IMR-90 (cell line): ENCODE measurements at regions not wholly inside any gene's neighbourhood (a gene's known extent, or its start where the extent isn't known, plus 50 kb on each side); places are given as distances from the start of the nearest gene placed in this dataset.

Experiments
- ATAC-seq: fragments of 200-7000 bp; cut with Tn5 transposase; 2 replicates; pipeline ENCODE4 v1.9.1; 2020; ENCODE audit warnings: low read depth, mild to moderate bottlenecking, moderate library complexity
- BruUV-seq: library from RNA; stranded (reverse); fragments of 400-500 nt; replicated peaks from 2 replicates; lab custom pipeline; 2021; lab: Mats Ljungman, UMichigan
- CTCF ChIA-PET: fragments of 300-600 bp; formaldehyde crosslinking; extraction: SDS; loops from one replicate; lab custom pipeline; 2021; ENCODE audit warnings: antibody characterized with exemption; lab: Yijun Ruan, JAX
- POLR2A ChIA-PET: fragments of 300-600 bp; sonication (Branson Sonifier 250); formaldehyde crosslinking; loops from one replicate; lab custom pipeline; 2022; ENCODE audit warnings: antibody characterized with exemption; ENCODE audit not compliant: unreplicated experiment; lab: Charles Lee
- DNase-seq: peaks from one replicate; pipeline ENCODE4 v3.0.0; 2013
- H2AFZ ChIP-seq: replicated peaks from 2 replicates; pipeline ENCODE3; 2013; ENCODE audit warnings: low read length, mild to moderate bottlenecking; ENCODE audit not compliant: poor library complexity
- H2AK5ac ChIP-seq: 2 replicates; pipeline ENCODE4 v1.6.1; 2013; ENCODE audit warnings: low read depth, low read length, inconsistent platforms
- H2AK9ac ChIP-seq: replicated peaks from 2 replicates; pipeline ENCODE3; 2013; ENCODE audit warnings: mild to moderate bottlenecking, low read depth, low read length, moderate library complexity; ENCODE audit not compliant: poor library complexity
- H2BK120ac ChIP-seq: 2 replicates; pipeline ENCODE4 v1.6.1; 2013; ENCODE audit warnings: low read depth, low read length, inconsistent platforms
- H2BK15ac ChIP-seq: 3 replicates; pipeline ENCODE4 v1.6.1; 2013; ENCODE audit warnings: low read depth, low read length, inconsistent platforms
- H2BK20ac ChIP-seq: 2 replicates; pipeline ENCODE4 v1.6.1; 2013; ENCODE audit warnings: low read depth, mild to moderate bottlenecking, inconsistent platforms, low read length, moderate library complexity
- H2BK5ac ChIP-seq: 2 replicates; pipeline ENCODE4 v1.6.1; 2013; ENCODE audit warnings: mild to moderate bottlenecking, low read depth, low read length, inconsistent platforms; ENCODE audit not compliant: poor library complexity, severe bottlenecking
- H3K14ac ChIP-seq: replicated peaks from 2 replicates; pipeline ENCODE4 v1.6.1; 2013; ENCODE audit warnings: low read depth, low read length, inconsistent platforms
- H3K18ac ChIP-seq: 2 replicates; pipeline ENCODE4 v1.6.1; 2013; ENCODE audit warnings: low read depth, low read length, control low read depth
- H3K23ac ChIP-seq: 2 replicates; pipeline ENCODE4 v1.6.1; 2013; ENCODE audit warnings: low read depth, low read length, inconsistent platforms
- H3K27ac ChIP-seq: 2 replicates; pipeline ENCODE4 v1.5.1; 2013; ENCODE audit warnings: mild to moderate bottlenecking, control low read depth, low read length; ENCODE audit not compliant: insufficient read depth
- H3K27me3 ChIP-seq: 2 replicates; pipeline ENCODE4 v1.6.1; 2013; ENCODE audit warnings: low read length; ENCODE audit not compliant: control insufficient read depth, insufficient read depth
- H3K36me3 ChIP-seq: 2 replicates; pipeline ENCODE4 v1.6.1; 2013; ENCODE audit warnings: low read length, mixed read lengths; ENCODE audit not compliant: control insufficient read depth, insufficient read depth
- H3K4ac ChIP-seq: 2 replicates; pipeline ENCODE4 v1.6.1; 2013; ENCODE audit warnings: low read depth, low read length, inconsistent platforms
- H3K4me1 ChIP-seq: 2 replicates; pipeline ENCODE4 v1.6.1; 2013; ENCODE audit warnings: low read length, mixed read lengths; ENCODE audit not compliant: control insufficient read depth, insufficient read depth
- H3K4me2 ChIP-seq: 2 replicates; pipeline ENCODE4 v1.6.1; 2013; ENCODE audit warnings: low read depth, mild to moderate bottlenecking, control low read depth, low read length, moderate library complexity
- H3K4me3 ChIP-seq: 2 replicates; pipeline ENCODE4 v1.5.1; 2013; ENCODE audit warnings: low read depth, mild to moderate bottlenecking, control low read depth, low read length, moderate library complexity; ENCODE audit not compliant: insufficient read depth
- H3K56ac ChIP-seq: 2 replicates; pipeline ENCODE4 v1.6.1; 2013; ENCODE audit warnings: low read length, inconsistent platforms; ENCODE audit not compliant: insufficient read depth; ENCODE audit errors: extremely low read depth
- H3K79me1 ChIP-seq, 2 experiments: 2 replicates each; pipeline ENCODE4 v1.6.1; 2013; ENCODE audit warnings: low read length in 2 of 2, inconsistent platforms in 1 of 2, low read depth in 1 of 2
- H3K9ac ChIP-seq: 2 replicates; pipeline ENCODE4 v1.6.1; 2013; ENCODE audit warnings: low read depth, low read length, control low read depth
- H3K9me1 ChIP-seq: 2 replicates; pipeline ENCODE4 v1.6.1; 2013; ENCODE audit warnings: low read length, inconsistent platforms; ENCODE audit not compliant: insufficient read depth
- H3K9me3 ChIP-seq: 2 replicates; pipeline ENCODE4 v1.6.1; 2013; ENCODE audit warnings: low read length; ENCODE audit not compliant: control insufficient read depth, insufficient read depth
- H4K20me1 ChIP-seq: 2 replicates; pipeline ENCODE4 v1.6.1; 2013; ENCODE audit warnings: low read length, inconsistent platforms; ENCODE audit not compliant: insufficient read depth
- H4K5ac ChIP-seq: 2 replicates; pipeline ENCODE4 v1.6.1; 2013; ENCODE audit warnings: mild to moderate bottlenecking, low read depth, low read length, control low read depth
- H4K8ac ChIP-seq, 2 experiments: 2 replicates each; pipeline ENCODE4 v1.6.1; 2013; ENCODE audit warnings: low read depth in 2 of 2, low read length in 2 of 2, control low read depth in 1 of 2, inconsistent platforms in 1 of 2
- H4K91ac ChIP-seq: 2 replicates; pipeline ENCODE4 v1.6.1; 2013; ENCODE audit warnings: low read depth, low read length, inconsistent platforms; ENCODE audit not compliant: insufficient read depth
- BHLHE40 ChIP-seq: fragments of 150-350 bp; IDR thresholded peaks from 2 replicates; pipeline ENCODE4 v1.6.1; 2016; ENCODE audit warnings: mild to moderate bottlenecking, low read depth, low read length
- CEBPB ChIP-seq: IDR thresholded peaks from 2 replicates; pipeline ENCODE4 v1.6.1; 2012; ENCODE audit warnings: low read depth, low read length, improper control_type of control experiment
- CHD1 ChIP-seq: IDR thresholded peaks from 2 replicates; pipeline ENCODE4 v1.6.1; 2012; ENCODE audit warnings: low read depth, low read length, improper control_type of control experiment
- CTCF ChIP-seq: conservative IDR thresholded peaks from 2 replicates; pipeline ENCODE4 v1.5.1; 2012; ENCODE audit warnings: mild to moderate bottlenecking, low read depth, low read length, improper control_type of control experiment
- MAFK ChIP-seq: IDR thresholded peaks from 2 replicates; pipeline ENCODE4 v1.6.1; 2012; ENCODE audit warnings: low read depth, low read length, improper control_type of control experiment
- MAZ ChIP-seq: IDR thresholded peaks from 2 replicates; pipeline ENCODE4 v1.6.1; 2012; ENCODE audit warnings: low read depth, mild to moderate bottlenecking, low read length, improper control_type of control experiment, moderate library complexity, borderline replicate concordance
- MXI1 ChIP-seq: IDR thresholded peaks from 2 replicates; pipeline ENCODE4 v1.6.1; 2012; ENCODE audit warnings: low read depth, mild to moderate bottlenecking, low read length, moderate library complexity, borderline replicate concordance
- NFE2L2 ChIP-seq: fragments of 150-350 bp; IDR thresholded peaks from 2 replicates; pipeline ENCODE4 v1.6.1; 2016; ENCODE audit warnings: low read depth, mild to moderate bottlenecking, low read length
- RAD21 ChIP-seq: IDR thresholded peaks from 2 replicates; pipeline ENCODE4 v1.6.1; 2012; ENCODE audit warnings: low read length, improper control_type of control experiment
- RCOR1 ChIP-seq: IDR thresholded peaks from 2 replicates; pipeline ENCODE4 v1.6.1; 2012; ENCODE audit warnings: mild to moderate bottlenecking, low read length, improper control_type of control experiment; ENCODE audit not compliant: insufficient replicate concordance
- RFX5 ChIP-seq: IDR thresholded peaks from 2 replicates; pipeline ENCODE4 v1.8.0; 2012; ENCODE audit warnings: low read depth, mild to moderate bottlenecking, low read length, moderate library complexity
- SMC3 ChIP-seq: fragments of 150-350 bp; IDR thresholded peaks from 2 replicates; pipeline ENCODE4 v1.6.1; 2016; ENCODE audit warnings: low read depth, mild to moderate bottlenecking, antibody characterized with exemption, low read length, moderate library complexity
- USF2 ChIP-seq: fragments of 150-350 bp; IDR thresholded peaks from 2 replicates; pipeline ENCODE4 v1.6.1; 2017; ENCODE audit warnings: mild to moderate bottlenecking, antibody characterized with exemption, low read length, low read depth
- WGBS, 2 experiments: methylation state at CpG; one replicate each; pipeline versions ENCODE4 v1.1.5 to v1.1.7; 2013; ENCODE audit warnings: missing lambda C conversion rate in 2 of 2; ENCODE audit not compliant: insufficient read length in 1 of 2; ENCODE audit errors: extremely low coverage in 2 of 2; 5-methylcytosine and 5-hydroxymethylcytosine counted together
- dilution Hi-C: fragments of 300-500 bp; cut with HindIII; formaldehyde crosslinking; loops from one replicate; pipeline ENCODE4 v1.14.3; 2018; ENCODE audit warnings: low sequenced_read_pairs; ENCODE audit not compliant: unreplicated experiment
- in situ Hi-C: fragments of 300-500 bp; cut with MboI; formaldehyde crosslinking; loops from 3 replicates; pipeline ENCODE4 v1.14.3; 2019; ENCODE audit warnings: low sequenced_read_pairs, inconsistent platforms, mixed read lengths
- intact Hi-C: fragments of 100-400 bp; cut with micrococcal nuclease; formaldehyde crosslinking; loops from 2 replicates; pipeline ENCODE4 v1.10.0; 2022

GRCh38 chr2:41869542-41870264 lies 178.1 kb upstream of the PKDCC start (continued):
- TF ChIP-seq RAD21 (peak; percentile 98), MXI1 (no peak)

- Histone ChIP-seq H3K9me3 (no peaks in the 10 kb centered on the region), H2BK20ac (peak overlapping the region; percentile 92), H4K5ac (peak overlapping the region; percentile 58; the same call in 1 of the 2 replicates), H3K4me1 (peaks cover 22% of the 10 kb centered on the region), H3K4me2 (no peak overlapping the region), H3K4ac (peak overlapping the region; percentile 79), H3K9me1 (peaks cover 6% of the 10 kb centered on the region; the same call in 1 of the 2 replicates), H3K79me1 (no peaks in the 10 kb centered on the region), H4K20me1 (no peaks in the 10 kb centered on the region), H2AFZ (peak overlapping the region; percentile 2), H4K91ac (peak overlapping the region; percentile 76), H2BK15ac (peak overlapping the region; percentile 88; the same call in 1 of the 3 replicates), H2BK120ac (peak overlapping the region; percentile 82), H2BK5ac (no peak overlapping the region), H2AK9ac (peak overlapping the region; percentile 29), H2AK5ac (peak overlapping the region; percentile 56; the same call in 1 of the 2 replicates), H3K18ac (peak overlapping the region; percentile 31; the same call in 1 of the 2 replicates), H3K27ac (no peak overlapping the region), H3K14ac (no peak overlapping the region), H3K36me3 (no peaks in the 10 kb centered on the region), H3K9ac (no peak overlapping the region), H3K23ac (no peak overlapping the region), H3K56ac (no peak overlapping the region), H3K4me3 (no peak overlapping the region), H3K27me3 (no peaks in the 10 kb centered on the region), H4K8ac (no peak overlapping the region)
- ChIA-PET POLR2A (no interaction called here), CTCF (interaction anchor here (0.7 to 7.0 kb wide), 18 partner anchors 9 to 224 kb away, joined by 3 to 119 read pairs (median 4); partner anchors contain the start of gene PKDCC)
- intact Hi-C loops (loop anchor here (5.0 kb wide), 1 partner anchor 97 kb away; no protein-coding TSS in a partner anchor), dilution Hi-C loops (no loop called here), in situ Hi-C loops (loop anchor here (5.0 to 25.0 kb wide), 2 partner anchors 217 to 792 kb away; no protein-coding TSS in a partner anchor)
- 88% methylated on average over 4 of the region's 6 CpGs; no CpG with 5 or more reads in 1 of the 2 experiments for WGBS, 2 experiments
- no TSS peak for BruUV-seq
- ATAC-seq (no peak), DNase-seq (no peak)
- no peak for TF ChIP-seq RFX5
- TF ChIP-seq USF2, result no peak
- TF ChIP-seq CHD1, result no peak
- no peak for TF ChIP-seq MAFK
- no peak for TF ChIP-seq CEBPB
- no peak for TF ChIP-seq RAD21
- no peak for TF ChIP-seq MAZ
- TF ChIP-seq NFE2L2, result no peak
- no peak for TF ChIP-seq CTCF
- no peak for TF ChIP-seq RCOR1
- no peak for TF ChIP-seq SMC3
- TF ChIP-seq MXI1, result no peak
- no peak for TF ChIP-seq BHLHE40
Observed at GRCh38 chr2:41870265-41870585, 177.6 kb upstream of the PKDCC start.
